WTC11 (cell line): ENCODE measurements at regions not wholly inside any gene's neighbourhood (a gene's known extent, or its start where the extent isn't known, plus 50 kb on each side); places are given as distances from the start of the nearest gene placed in this dataset.

Source experiments
- ATAC-seq: fragments of 200-7000 bp; cut with Tn5 transposase; 2 replicates; pipeline ENCODE4 v1.10.0; 2021; ENCODE audit warnings: mild to moderate bottlenecking, moderate library complexity
- CTCF ChIA-PET: fragments of 300-600 bp; sonication (Branson Sonifier 250); formaldehyde crosslinking; loops from one replicate; lab custom pipeline; 2021; ENCODE audit warnings: antibody characterized with exemption; lab: Charles Lee
- POLR2A ChIA-PET: fragments of 350-600 bp; sonication (Branson Sonifier 250); formaldehyde crosslinking; loops from one replicate; lab custom pipeline; 2021; ENCODE audit warnings: antibody characterized with exemption; lab: Charles Lee
- DNase-seq: peaks from one replicate; pipeline ENCODE4 v3.0.0; 2021; ENCODE audit warnings: low spot score
- H3K27ac Mint-ChIP-seq: 2 replicates; pipeline ENCODE4 v1.8.0; 2021; ENCODE audit warnings: mixed read lengths
- H3K27me3 Mint-ChIP-seq: 2 replicates; pipeline ENCODE4 v1.8.0; 2021; ENCODE audit warnings: low read depth, mild to moderate bottlenecking, moderate library complexity, mixed read lengths
- H3K36me3 Mint-ChIP-seq: 2 replicates; pipeline ENCODE4 v1.8.0; 2021; ENCODE audit warnings: mixed read lengths
- H3K4me1 Mint-ChIP-seq: 2 replicates; pipeline ENCODE4 v1.8.0; 2022; ENCODE audit warnings: mixed read lengths
- H3K4me3 Mint-ChIP-seq: 2 replicates; pipeline ENCODE4 v1.8.0; 2021; ENCODE audit warnings: mild to moderate bottlenecking, moderate library complexity, mixed read lengths
- H3K9me3 Mint-ChIP-seq: 2 replicates; pipeline ENCODE4 v1.8.0; 2021; ENCODE audit warnings: mixed read lengths
- AR ChIP-seq: fragments of 250-450 bp; sonication (Bioruptor Pico); IDR thresholded peaks from 2 replicates; pipeline ENCODE4 v1.9.0; 2021; ENCODE audit warnings: mild to moderate bottlenecking
- ATF2 ChIP-seq: sonication (generic); formaldehyde crosslinking; IDR thresholded peaks from 2 replicates; pipeline ENCODE4 v1.8.1; 2022; ENCODE audit warnings: low read depth, missing genetic modification reagents, borderline replicate concordance
- ATF6 ChIP-seq: sonication (generic); formaldehyde crosslinking; IDR thresholded peaks from 2 replicates; pipeline ENCODE4 v1.8.1; 2023; ENCODE audit warnings: mild to moderate bottlenecking, missing genetic modification reagents
- ESRRA ChIP-seq: sonication (generic); formaldehyde crosslinking; IDR thresholded peaks from 2 replicates; pipeline ENCODE4 v1.8.1; 2022; ENCODE audit warnings: mild to moderate bottlenecking, missing genetic modification reagents, borderline replicate concordance
- FOXJ3 ChIP-seq: sonication (generic); formaldehyde crosslinking; IDR thresholded peaks from 2 replicates; pipeline ENCODE4 v1.9.0; 2021; ENCODE audit warnings: missing genetic modification reagents, mild to moderate bottlenecking, borderline replicate concordance
- FOXP4 ChIP-seq: sonication (generic); formaldehyde crosslinking; IDR thresholded peaks from 2 replicates; pipeline ENCODE4 v1.8.0; 2022; ENCODE audit warnings: mild to moderate bottlenecking, missing genetic modification reagents
- GTF2I ChIP-seq: fragments of 250-450 bp; sonication (Bioruptor Pico); conservative IDR thresholded peaks from 2 replicates; pipeline ENCODE4 v1.4.0; 2021; ENCODE audit warnings: mild to moderate bottlenecking
- HMGA2 ChIP-seq: fragments of 250-450 bp; sonication (Bioruptor Pico); IDR thresholded peaks from 2 replicates; pipeline ENCODE4 v1.4.0; 2021; ENCODE audit warnings: mild to moderate bottlenecking, moderate library complexity
- IRF1 ChIP-seq: sonication (generic); formaldehyde crosslinking; IDR thresholded peaks from 2 replicates; pipeline ENCODE4 v1.8.0; 2023; ENCODE audit warnings: missing genetic modification reagents
- MLX ChIP-seq: sonication (generic); formaldehyde crosslinking; IDR thresholded peaks from 2 replicates; pipeline ENCODE4 v1.8.1; 2023; ENCODE audit warnings: mild to moderate bottlenecking, missing genetic modification reagents, moderate library complexity
- NFATC4 ChIP-seq: fragments of 250-450 bp; sonication (Bioruptor Pico); IDR thresholded peaks from 2 replicates; pipeline ENCODE4 v1.9.0; 2021; ENCODE audit warnings: mild to moderate bottlenecking
- NFE2L1 ChIP-seq: sonication (generic); formaldehyde crosslinking; IDR thresholded peaks from 2 replicates; pipeline ENCODE4 v1.8.1; 2023; ENCODE audit warnings: missing genetic modification reagents
- NR1H2 ChIP-seq: sonication (generic); formaldehyde crosslinking; IDR thresholded peaks from 2 replicates; pipeline ENCODE4 v1.9.0; 2021; ENCODE audit warnings: mild to moderate bottlenecking, moderate library complexity, missing genetic modification reagents
- NR2C2 ChIP-seq: sonication (generic); formaldehyde crosslinking; IDR thresholded peaks from 2 replicates; pipeline ENCODE4 v1.8.0; 2022; ENCODE audit warnings: mild to moderate bottlenecking, missing genetic modification reagents
- NR3C1 ChIP-seq: sonication (generic); formaldehyde crosslinking; conservative IDR thresholded peaks from 2 replicates; pipeline ENCODE4 v1.8.1; 2023; ENCODE audit warnings: low read depth, mild to moderate bottlenecking, missing genetic modification reagents
- TCF7 ChIP-seq: sonication (generic); formaldehyde crosslinking; IDR thresholded peaks from 2 replicates; pipeline ENCODE4 v1.8.0; 2022; ENCODE audit warnings: mild to moderate bottlenecking, low read depth, missing genetic modification reagents, moderate library complexity
- TEAD4 ChIP-seq: sonication (generic); formaldehyde crosslinking; IDR thresholded peaks from 2 replicates; pipeline ENCODE4 v1.8.0; 2022; ENCODE audit warnings: mild to moderate bottlenecking, missing genetic modification reagents
- USF1 ChIP-seq: sonication (generic); formaldehyde crosslinking; IDR thresholded peaks from 2 replicates; pipeline ENCODE4 v1.8.0; 2022; ENCODE audit warnings: mild to moderate bottlenecking, missing genetic modification reagents
- ZBTB21 ChIP-seq: sonication (generic); formaldehyde crosslinking; IDR thresholded peaks from 2 replicates; pipeline ENCODE4 v1.8.1; 2023; ENCODE audit warnings: mild to moderate bottlenecking, missing genetic modification reagents, borderline replicate concordance
- ZNF138 ChIP-seq: sonication (generic); formaldehyde crosslinking; conservative IDR thresholded peaks from 2 replicates; pipeline ENCODE4 v1.8.1; 2022; ENCODE audit warnings: mild to moderate bottlenecking, moderate library complexity, missing genetic modification reagents
- ZNF219 ChIP-seq: sonication (generic); formaldehyde crosslinking; IDR thresholded peaks from 2 replicates; pipeline ENCODE4 v1.8.0; 2023; ENCODE audit warnings: missing genetic modification reagents, mild to moderate bottlenecking, borderline replicate concordance
- ZNF263 ChIP-seq: sonication (generic); formaldehyde crosslinking; IDR thresholded peaks from 2 replicates; pipeline ENCODE4 v1.8.1; 2022; ENCODE audit warnings: low read depth, mild to moderate bottlenecking, moderate library complexity, missing genetic modification reagents

- CTCF ChIA-PET, result interaction anchor here (1.0 kb wide), 1 partner anchor 97 kb away, joined by 3 read pairs; no protein-coding TSS in a partner anchor
- ATAC-seq (peak; percentile 39), DNase-seq (no peak)
- peaks cover 3% of the 10 kb centered on the region for H3K4me1 Mint-ChIP-seq
- no peaks in the 10 kb centered on the region; the same call in 1 of the 2 replicates for H3K27me3 Mint-ChIP-seq
- peaks cover 6% of the 10 kb centered on the region; the same call in 1 of the 2 replicates for H3K9me3 Mint-ChIP-seq
- H3K4me3 Mint-ChIP-seq, result no peak overlapping the region
- no peaks in the 10 kb centered on the region for H3K36me3 Mint-ChIP-seq
- no peak overlapping the region for H3K27ac Mint-ChIP-seq
- POLR2A ChIA-PET, result no interaction called here
- TF ChIP-seq AR (CRISPR knock-in tag) (no peak), ZNF263 (CRISPR knock-in tag) (no peak), ATF2 (CRISPR knock-in tag) (no peak), HMGA2 (CRISPR knock-in tag) (no peak), NR1H2 (no peak), NFATC4 (CRISPR knock-in tag) (no peak), FOXJ3 (no peak), MLX (CRISPR knock-in tag) (no peak), NR2C2 (CRISPR knock-in tag) (no peak), NR3C1 (CRISPR knock-in tag) (no peak), ZNF138 (CRISPR knock-in tag) (no peak)
Measured at GRCh38 chr2:196239622-196240587, 68.5 kb upstream of the STK17B start.

GRCh38 chr2:196241175-196241574 lies 69.8 kb upstream of the STK17B start:
- peaks cover 6% of the 10 kb centered on the region; the same call in 1 of the 2 replicates for H3K9me3 Mint-ChIP-seq
- TF ChIP-seq TCF7 (no peak), ATF6 (CRISPR knock-in tag) (no peak), FOXP4 (CRISPR knock-in tag) (no peak), GTF2I (CRISPR knock-in tag) (no peak), NFE2L1 (no peak), TEAD4 (CRISPR knock-in tag) (no peak), ESRRA (CRISPR knock-in tag) (no peak), ZNF219 (CRISPR knock-in tag) (no peak), ZBTB21 (CRISPR knock-in tag) (no peak), USF1 (CRISPR knock-in tag) (no peak), IRF1 (no peak)

More at GRCh38 chr2:196241175-196241574, 69.8 kb upstream of the STK17B start:
- Mint-ChIP-seq H3K4me1 (peaks cover 3% of the 10 kb centered on the region), H3K4me3 (no peak overlapping the region), H3K27ac (peak overlapping the region; percentile 40; the same call in 1 of the 2 replicates), H3K36me3 (no peaks in the 10 kb centered on the region), H3K27me3 (no peaks in the 10 kb centered on the region; the same call in 1 of the 2 replicates)
- CTCF ChIA-PET, result no interaction called here
- POLR2A ChIA-PET, result no interaction called here
- ATAC-seq, result peak; percentile 50
- no peak for DNase-seq
